T1000 (cell line): ENCODE measurements at regions not wholly inside any gene's neighbourhood (a gene's known extent, or its start where the extent isn't known, plus 50 kb on each side); places are given as distances from the start of the nearest gene placed in this dataset.
"Not testable (repeated sequence)": the region's sequence is repeated elsewhere in the genome, so short reads cannot be mapped to it uniquely, and the experiment has no call there.

Experiments
- DNase-seq: peaks from one replicate; lab custom pipeline; 2025; ENCODE audit warnings: mixed read lengths; lab: John Stamatoyannopoulos, UW

DNA sequence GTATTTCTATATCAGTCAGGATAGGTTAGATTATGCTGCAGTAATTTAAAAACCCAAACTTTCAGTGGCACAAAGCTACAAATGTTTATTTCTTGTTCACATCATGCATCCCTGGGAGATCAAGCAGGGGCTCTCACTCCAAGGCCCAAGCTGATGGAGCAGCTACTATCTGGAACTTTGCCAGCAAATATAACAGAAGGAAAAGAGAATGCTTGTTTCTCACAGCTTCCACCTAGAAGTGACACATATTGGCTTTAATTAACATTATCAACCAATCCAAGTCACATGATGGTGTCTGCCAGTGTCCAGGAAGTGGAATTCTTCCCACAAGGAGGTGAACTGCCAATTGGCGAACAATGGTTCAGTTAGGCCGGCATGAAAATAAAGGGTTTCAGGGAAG, 306.9 kb downstream of the BCL11A start:
- DNase-seq = no peak

DNA sequence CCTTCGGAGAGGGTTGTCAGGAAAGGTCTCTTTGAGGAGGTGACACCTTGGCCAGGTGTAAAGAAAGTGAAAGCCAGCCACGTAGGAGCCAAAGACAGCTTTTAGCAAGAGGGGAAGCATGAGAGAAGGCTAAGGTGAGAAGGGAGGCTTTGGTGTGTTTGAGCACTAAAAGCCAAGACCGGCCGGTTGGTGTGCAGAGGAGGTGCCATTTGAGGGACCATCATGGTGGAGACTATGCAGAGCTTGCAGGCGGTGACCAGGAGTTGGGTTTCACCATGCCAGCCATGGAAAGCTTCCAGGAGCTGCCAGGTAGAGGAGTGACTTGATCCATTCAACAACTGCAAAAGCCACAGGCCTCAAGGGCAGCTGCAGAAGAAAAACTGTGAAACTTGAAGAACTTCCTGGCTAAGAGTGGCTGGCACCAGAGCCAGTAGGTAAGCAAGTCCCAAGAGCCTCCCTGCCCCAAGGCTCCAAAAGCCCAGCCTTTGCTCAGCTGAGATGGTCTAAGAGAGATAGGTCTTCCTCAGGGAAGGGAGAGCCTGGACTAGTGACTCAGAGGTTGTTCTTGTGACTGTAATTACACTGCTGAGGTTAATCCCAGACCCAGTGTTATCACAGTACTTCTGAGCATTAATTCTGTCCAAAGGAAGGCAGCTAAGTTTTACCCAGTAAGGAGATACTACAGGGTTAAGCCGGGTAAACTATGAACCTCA, 319.0 kb downstream of the BCL11A start:
- DNase-seq = no peak

DNA sequence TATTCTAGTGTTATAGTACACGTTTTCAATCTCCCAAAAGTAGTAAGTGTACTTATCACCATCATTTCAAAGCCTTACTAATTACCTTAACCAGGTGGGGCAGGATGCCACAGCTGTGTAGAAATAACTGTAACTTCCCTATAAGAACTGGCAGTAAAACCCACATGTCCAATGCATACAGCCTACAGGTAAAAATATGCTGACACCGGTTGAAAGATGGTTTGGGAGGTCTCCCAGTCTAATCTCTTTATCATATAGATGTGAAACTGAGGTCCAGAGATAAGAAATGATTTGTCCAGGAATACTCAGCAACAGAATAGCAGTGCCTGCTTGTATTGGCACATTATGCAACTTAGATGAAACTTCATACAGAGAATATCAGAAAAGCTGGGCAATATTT, 322.9 kb downstream of the BCL11A start:
- no peak for DNase-seq

DNA sequence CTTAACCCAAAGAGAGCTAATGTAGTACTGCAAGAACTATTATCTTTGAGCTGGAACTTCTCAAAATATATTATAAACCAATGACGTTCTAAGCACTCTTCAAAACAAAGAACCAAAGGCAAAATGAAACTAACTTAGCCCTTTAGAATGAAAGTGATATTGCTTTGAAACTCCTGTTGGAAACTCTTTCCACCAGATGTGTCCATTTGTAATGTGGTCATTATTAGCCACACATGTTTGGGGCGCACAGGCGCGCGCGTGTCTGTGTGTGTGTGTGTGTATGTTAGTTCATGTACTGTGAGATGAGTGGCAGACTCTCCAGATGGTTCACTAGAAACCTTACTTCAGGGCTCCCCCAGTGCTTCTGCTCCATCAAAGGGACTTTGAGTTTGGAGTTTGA, 323.4 kb downstream of the BCL11A start:
- no peak for DNase-seq

DNA sequence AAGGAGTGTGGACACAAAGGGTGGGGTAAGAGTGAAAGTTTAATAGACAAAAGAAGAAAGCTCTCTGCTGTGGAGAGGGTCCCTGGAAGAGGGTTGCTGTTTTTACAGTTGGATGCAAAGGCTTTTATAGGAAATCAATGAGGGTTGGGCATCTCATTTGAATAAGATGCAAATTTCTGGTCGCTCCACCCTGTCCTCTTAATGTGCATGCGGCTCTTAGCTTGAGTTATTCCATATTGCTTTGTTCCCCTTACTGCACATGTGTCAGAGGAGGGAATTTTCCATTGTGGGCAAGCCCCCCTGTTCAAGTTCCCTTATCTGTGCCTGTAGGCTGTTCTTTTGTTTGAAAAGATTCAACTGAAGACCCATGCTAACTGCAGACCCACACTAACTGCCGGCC, 326.5 kb downstream of the BCL11A start:
- DNase-seq = no peak

DNA sequence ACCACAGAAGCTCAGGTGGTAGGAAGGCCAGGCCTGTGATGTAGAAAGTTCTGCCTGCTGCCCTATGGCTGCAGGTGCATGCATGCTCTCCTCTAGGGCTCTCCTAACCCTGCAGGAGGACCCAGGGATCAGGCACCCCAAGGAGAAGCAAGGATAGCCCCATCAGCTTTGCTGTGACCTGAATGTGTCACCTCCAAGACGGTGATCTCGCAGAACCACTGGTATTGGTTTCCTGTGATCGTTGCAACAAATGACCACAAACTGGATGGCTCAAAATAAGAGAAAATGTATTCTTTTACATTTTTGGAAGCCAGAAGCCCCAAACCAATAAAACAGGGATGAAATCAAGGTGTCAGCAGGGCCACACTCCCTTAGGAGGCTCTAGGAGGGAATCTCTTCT, 327.3 kb downstream of the BCL11A start:
- no peak for DNase-seq

DNA sequence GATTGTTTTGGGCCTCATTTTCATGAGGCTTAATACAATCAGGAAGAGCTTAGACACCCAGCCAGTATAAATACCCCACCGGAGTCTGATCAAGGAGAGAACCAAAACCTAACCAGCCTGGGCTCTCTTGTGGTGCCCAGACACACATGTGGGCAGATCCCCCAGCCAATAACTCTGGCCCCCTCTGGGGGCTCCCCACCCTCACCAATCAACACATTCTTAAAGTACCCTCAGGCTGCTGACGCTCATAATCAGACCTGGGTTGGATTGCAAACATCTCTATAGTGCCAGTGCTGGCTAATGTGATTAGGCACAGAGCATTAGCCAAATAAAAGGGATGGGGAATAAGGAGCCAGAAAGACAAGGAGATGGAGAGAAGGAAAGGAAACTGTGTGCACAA, 329.6 kb downstream of the BCL11A start:
- DNase-seq = no peak

DNA sequence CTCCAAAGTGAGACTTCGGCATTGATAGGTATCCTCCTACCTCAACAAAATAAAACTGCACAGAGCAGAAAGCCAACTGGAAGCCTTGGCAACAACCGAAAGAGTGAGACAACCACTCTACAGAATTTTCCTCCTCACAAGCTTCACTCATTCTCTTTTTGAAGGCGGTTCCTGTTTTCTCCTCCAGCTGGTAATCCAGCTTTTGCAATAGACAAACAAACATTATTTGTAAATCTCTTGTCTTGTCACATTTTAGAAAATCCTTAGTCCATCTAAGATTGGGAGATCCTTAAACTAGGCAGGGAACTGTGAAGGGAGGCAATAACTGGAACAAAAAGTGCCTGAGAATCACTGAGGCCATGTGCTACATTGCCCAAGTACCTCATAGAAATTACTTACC, 332.4 kb downstream of the BCL11A start:
- DNase-seq = no peak

DNA sequence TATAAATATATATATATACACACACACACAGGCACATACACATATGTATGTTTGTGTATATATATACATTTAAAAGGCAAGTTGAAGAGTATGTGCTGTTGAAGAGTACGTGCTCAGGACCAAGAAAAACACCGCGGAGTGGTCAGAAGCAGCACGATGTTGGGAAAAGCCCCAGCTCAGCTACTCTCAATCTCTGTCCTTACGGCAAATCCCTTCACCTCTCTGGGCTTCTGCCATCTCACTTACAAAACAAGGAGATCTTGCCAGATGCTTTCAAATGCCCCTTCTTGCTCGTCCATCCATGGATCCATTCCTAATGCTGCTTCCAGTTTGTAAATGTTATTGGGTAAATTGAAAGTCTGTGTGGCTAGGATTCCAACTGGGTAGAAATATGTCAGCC, 333.9 kb downstream of the BCL11A start:
- no peak for DNase-seq

DNA sequence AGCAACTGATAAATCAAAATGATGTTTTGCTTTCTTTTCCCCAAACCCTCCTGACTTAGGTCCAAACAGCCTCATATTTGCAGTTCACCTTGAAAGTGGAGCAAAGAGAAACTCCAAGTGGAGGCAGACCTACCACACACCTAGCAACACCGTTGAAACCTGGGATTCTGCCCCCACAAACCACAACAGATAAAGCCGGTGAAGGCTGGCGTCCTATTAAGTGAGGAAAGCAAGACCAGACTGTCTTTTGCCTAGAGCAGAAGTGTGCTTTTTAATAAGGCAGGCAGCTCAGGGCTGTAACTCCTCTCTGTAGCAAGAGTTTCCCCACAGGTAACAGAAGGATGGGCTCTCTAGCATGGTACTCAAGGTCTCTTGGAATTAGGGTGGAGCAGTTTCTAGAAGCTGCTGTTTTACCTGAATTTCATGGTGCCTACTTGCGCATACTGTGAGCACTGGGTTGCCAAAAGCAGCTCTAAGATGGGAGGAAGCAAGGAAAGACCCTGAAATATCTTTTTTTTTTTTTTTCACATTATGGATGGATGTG, 336.9 kb downstream of the BCL11A start:
- DNase-seq = no peak

DNA sequence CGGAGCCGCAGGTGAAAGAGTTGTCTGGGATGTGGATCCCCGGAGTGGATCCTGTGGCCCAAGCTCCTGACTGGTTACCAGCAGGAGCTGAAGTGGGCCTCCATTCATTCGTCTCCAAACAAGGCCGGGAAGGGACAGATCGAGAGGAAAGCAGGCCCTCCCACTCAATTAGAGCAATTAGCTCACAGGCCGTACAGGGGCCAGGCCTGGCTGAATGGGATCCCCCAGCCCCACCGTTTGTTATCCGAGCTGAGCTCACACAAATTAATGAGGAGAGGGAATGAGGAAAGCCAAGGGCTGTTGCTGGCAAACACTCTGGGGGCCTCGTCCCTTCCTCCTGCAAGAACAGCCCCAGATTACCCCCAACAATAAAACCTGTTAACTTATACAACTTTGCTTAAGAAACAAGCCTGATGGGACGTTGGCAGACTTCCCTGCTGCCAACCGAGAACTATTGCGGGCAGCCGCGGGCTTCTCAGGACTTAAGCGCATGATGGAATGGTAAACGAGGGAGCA, 338.0 kb downstream of the BCL11A start:
- no peak for DNase-seq

DNA sequence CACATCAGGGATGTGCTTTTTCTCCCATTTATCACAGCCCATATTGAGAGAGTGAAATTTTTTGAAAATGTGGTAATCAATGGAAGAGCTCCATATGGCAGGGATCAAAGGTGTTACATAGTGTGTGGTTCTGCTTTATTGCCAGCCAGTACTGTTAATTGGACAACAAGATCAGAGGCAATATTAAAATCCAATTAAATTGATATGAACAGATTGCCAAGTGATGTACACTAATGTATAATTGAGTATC, 338.9 kb downstream of the BCL11A start:
- no peak for DNase-seq

DNA sequence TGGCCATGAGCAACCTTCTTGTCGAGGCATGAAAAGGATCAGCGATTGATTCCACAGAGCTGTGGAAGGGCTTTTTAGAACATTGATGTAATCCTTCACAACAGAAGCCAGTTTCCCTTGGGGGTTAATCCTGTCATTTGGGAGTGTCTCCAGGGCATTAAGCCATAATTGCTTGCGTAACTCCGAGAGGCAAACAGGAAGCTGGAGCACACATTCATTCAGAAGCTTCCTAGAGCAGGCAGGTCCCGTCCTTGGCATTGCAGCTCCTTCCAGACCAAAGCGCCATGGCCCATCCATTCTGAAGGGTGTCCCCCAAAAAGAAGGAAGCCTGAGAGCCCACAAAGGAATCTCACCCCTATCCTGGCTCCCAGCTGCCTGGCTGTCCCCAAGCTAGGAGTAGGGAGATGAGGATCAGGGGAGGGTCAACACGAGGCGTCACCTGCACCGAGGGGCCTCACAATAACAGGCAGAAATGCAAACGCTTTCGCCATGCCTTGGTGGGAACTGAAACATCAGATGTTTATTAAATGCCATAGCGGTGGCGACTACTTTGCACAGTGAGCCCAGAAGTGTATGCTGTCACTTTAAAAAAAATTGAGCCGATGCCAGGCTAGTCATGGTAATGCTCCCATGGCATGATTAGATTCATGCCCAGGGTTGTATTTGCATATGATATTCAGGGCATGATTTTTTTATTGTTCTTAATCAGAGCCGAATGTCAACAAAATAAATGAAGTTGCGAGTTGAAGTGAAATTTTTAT, 339.4 kb downstream of the BCL11A start:
- DNase-seq = peak; percentile 10

DNA sequence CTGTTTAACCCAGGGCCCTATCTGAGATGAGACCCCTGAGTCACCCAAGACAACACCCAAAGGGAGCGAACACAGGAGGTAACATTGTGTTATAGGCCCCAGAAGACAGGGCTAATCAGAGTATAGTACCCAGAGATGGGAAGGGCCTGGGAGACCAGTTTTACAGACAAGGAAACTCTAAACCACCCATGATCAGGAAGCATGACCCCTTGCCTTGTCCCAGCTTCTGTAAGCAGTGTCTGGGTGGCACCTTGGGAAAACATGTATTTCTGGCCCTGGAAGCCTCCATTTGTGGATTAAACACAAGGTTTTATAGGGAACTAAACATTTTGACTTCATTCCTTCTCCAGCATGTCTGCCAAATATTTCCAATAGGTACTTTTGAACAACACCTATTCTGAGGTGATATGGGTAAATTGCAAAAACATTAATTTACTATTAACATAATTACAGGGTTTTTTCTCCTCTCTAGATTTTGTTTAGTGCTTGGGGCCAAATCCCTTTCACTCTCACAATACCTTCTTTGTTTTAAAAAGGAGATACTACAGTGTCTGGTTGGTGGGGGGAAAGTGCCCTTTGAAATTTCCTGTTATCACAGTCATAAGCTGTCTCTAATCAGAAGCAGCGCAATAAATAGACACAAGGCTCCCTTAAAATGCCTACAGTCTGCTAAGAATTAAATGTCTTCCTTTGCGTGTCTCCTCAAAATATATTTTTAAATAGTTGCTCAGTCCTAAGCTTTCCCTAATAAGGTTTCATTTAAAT, 341.1 kb downstream of the BCL11A start:
- no peak for DNase-seq

DNA sequence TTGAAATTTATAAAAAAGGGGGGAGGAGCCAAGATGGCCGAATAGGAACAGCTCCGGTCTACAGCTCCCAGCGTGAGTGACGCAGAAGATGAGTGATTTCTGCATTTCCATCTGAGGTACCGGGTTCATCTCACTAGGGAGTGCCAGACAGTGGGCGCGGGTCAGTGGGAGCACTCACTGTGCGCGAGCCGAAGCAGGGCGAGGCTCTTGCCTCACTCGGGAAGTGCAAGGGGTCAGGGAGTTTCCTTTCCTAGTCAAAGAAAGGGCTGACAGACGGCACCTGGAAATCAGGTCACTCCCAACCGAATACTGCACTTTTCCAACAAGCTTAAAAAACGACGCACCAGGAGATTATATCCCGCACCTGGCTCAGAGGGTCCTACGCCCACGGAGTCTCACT, 364.4 kb downstream of the BCL11A start:
- DNase-seq = not testable (repeated sequence)

DNA sequence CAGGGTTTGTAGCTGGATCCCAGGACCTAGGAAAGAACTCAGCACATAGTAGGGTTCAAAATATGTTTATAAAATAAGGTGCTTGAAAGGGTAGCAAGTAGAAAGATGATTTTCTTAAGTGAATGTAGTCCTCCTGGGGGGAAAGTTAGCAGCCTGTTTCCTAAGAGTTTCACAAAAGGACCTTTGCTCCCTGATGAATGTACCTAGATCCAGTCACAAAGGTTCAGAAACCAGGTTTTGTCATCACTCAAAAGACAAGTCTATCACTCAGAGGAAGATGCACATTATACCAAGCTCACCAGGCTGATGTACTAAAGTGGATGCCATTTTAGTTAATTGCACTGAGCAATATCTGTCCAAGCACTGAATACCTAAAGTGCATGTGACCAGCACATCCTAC, 378.2 kb downstream of the BCL11A start:
- DNase-seq = no peak

DNA sequence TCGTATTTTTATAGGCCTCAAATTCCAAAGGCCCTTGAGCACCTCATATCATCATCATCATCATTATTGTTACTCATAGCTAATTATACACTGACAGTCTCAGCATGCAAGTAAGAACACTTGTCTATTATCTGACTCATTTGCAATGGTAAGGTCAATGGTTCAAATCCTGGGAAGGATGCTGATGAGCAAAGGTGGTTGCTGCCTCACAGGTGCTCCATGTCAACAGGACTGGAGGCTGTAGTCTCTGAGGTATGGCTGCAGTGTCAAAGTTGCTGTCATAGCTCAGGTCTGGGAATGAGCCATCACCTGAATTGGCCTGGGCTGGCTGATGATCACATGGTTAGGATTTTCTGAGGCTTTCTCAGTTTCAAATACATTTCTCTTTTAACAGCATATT, 379.3 kb downstream of the BCL11A start:
- no peak for DNase-seq

DNA sequence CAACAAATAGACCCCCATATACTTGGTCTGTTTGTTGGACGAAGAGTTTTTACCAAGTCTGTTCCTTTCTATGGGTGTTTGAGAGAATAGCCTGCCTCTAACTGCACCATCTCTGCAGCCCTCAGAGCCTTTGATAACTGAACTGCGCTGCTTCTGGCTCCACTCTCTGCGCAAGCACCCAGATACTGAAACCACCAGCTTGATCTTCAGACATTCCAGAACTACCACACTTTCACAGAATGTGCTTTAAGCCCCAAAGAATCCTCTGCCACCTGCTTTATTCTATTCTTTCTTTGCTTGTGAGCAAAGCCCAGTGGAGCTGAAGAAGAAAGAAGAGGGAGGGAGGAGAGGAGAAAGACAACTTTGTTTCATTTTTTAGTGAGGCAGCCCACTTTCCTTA, 380.7 kb downstream of the BCL11A start:
- DNase-seq = no peak

DNA sequence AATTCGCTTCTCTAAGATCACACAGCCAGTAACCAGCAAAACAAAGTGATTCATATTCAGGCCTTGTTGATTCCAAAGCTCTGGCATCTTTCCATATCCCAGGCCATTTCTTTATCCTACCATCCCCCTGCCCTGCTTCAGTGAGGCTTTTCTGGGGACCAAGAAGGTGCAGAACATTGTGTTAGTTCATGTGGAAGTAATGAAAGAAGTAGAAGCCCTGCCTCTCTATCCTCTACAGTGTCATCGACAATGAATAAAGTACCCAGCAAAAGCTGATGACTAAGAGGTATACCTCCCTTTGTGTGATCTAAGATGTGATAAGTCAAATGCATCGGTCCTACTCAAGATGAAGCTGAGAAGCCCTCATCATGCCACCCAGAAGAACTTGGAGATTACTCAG, 383.2 kb downstream of the BCL11A start:
- no peak for DNase-seq

DNA sequence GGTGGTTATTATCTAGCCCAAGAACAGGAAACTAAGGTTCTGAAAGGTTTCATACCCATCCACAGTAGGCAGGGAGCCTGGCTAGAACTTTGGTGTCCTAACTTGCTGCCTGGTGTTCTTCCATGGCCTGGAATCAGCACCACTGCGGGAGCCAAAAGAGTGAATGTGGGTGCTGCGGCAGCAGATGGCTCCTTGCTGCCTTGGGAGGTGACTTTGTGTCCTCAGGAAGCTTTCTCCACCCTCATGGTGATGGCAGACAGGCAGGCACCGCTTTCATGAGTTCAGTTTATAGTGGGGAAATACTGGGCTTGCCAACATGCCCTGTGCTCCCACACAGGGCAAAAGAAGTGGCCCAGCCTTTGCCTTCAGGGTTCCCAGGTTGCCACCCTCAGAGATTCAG, 385.2 kb downstream of the BCL11A start:
- DNase-seq = no peak

DNA sequence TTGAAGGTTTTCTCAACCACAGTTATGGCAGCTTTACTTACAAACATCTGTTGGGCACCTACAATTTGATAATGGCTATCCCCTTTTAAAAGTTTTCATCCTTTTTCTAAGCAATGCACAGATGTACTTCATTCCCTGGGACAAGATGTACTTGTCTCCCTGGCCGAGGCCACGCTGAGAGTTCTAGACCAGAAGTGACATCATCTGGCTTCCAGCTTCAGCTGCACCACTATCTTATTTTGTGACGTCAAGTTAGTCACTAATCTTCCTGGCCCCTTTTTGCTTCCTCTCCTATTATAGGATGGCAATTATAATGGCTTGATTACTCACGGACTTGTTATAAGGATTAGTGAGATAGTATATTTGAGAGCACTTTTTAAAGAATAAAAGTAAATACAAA, 386.4 kb downstream of the BCL11A start:
- no peak for DNase-seq

DNA sequence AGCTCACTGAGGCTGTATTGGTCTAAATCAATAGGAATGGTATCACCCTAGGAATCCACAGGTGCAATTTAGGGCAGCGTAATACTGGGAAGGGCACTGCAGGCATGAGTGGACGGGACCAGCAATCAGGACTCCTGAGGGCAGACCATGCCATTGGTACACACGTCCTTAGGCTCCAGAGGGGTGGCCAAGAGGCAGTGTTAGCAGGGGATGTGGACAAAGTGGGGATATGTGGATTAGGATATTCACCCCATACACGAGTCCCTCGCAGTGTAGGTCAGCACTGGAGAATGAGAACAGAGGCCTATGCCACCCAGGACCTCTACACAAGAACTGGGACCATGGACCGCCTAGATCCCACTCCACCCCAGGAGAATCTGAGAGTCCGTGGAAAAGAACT, 389.8 kb downstream of the BCL11A start:
- DNase-seq = no peak

DNA sequence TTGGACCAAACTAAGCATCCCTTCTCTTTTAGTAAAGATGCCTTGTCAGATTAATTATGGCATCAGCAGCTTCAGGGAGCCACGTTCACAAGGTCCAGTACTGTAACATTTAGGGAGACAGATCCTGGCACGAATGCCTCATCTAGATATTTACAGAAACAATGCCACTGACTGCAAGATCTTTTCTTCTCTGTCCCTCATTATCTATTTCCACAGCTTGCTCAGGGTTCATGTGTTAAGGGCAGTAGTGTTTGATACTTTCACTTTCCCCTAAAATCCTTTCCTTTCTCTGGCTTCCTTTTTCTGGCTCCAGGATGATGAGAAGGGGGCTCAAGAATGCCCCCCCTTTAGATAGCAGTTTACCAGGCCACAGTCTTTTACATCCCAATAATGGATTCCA, 393.9 kb downstream of the BCL11A start:
- DNase-seq = no peak
